Ishikawa (cell line): ENCODE measurements at regions not wholly inside any gene's neighbourhood (a gene's known extent, or its start where the extent isn't known, plus 50 kb on each side); places are given as distances from the start of the nearest gene placed in this dataset.
A peak's percentile ranks its signal among the peaks of the same experiment; 100 is the strongest.

Experiments used
- CEBPB ChIP-seq: IDR thresholded peaks from 2 replicates; pipeline ENCODE4 v1.6.1; 2012
- CREB1 ChIP-seq: IDR thresholded peaks from 2 replicates; pipeline ENCODE4 v1.6.1; 2012; ENCODE audit warnings: low read depth
- EGR1 ChIP-seq: IDR thresholded peaks from 2 replicates; pipeline ENCODE4 v1.6.1; 2012
- EP300 ChIP-seq: IDR thresholded peaks from 2 replicates; pipeline ENCODE4 v1.6.1; 2012; ENCODE audit warnings: borderline replicate concordance
- FOXM1 ChIP-seq: IDR thresholded peaks from 2 replicates; pipeline ENCODE4 v1.6.1; 2012; ENCODE audit warnings: low read depth, borderline replicate concordance
- MAX ChIP-seq: IDR thresholded peaks from 2 replicates; pipeline ENCODE4 v1.6.1; 2012
- NFIC ChIP-seq: IDR thresholded peaks from 2 replicates; pipeline ENCODE4 v1.6.1; 2012
- RAD21 ChIP-seq: IDR thresholded peaks from 2 replicates; pipeline ENCODE4 v1.6.1; 2012; ENCODE audit warnings: low read depth
- REST ChIP-seq: IDR thresholded peaks from 2 replicates; pipeline ENCODE4 v1.6.1; 2012; ENCODE audit warnings: low read depth, mild to moderate bottlenecking
- TAF1 ChIP-seq: IDR thresholded peaks from 2 replicates; pipeline ENCODE4 v1.6.1; 2012; ENCODE audit warnings: low read depth, mild to moderate bottlenecking
- TCF12 ChIP-seq: IDR thresholded peaks from 2 replicates; pipeline ENCODE4 v1.6.1; 2012; ENCODE audit warnings: low read depth
- TEAD4 ChIP-seq: IDR thresholded peaks from 2 replicates; pipeline ENCODE4 v1.6.1; 2012
- USF1 ChIP-seq: IDR thresholded peaks from 2 replicates; pipeline ENCODE4 v1.6.1; 2012
- YY1 ChIP-seq: IDR thresholded peaks from 2 replicates; pipeline ENCODE4 v1.6.1; 2012; ENCODE audit warnings: low read depth
- ZBTB7A ChIP-seq: IDR thresholded peaks from 2 replicates; pipeline ENCODE4 v1.6.1; 2012; ENCODE audit warnings: low read depth

GRCh38 chr3:103341078-103341606 lies 906.3 kb downstream of the ZPLD1 start:
- TF ChIP-seq MAX (no peak), CEBPB (0 out of 2 replicates have a peak, but pooled peaks have one; percentile 42)

- TF ChIP-seq ZBTB7A (no peak), REST (no peak), MAX (no peak), NFIC (no peak)
These were observed 907.5 kb downstream of the ZPLD1 start for GRCh38 chr3:103342205-103342731.

GRCh38 chr3:103349760-103350159 lies 914.9 kb downstream of the ZPLD1 start:
- TF ChIP-seq EGR1 (no peak), CREB1 (no peak), EP300 (no peak), RAD21 (no peak), FOXM1 (no peak), REST (no peak), TEAD4 (no peak)

- TF ChIP-seq CREB1: no peak
- no peak for TF ChIP-seq ZBTB7A
- no peak for TF ChIP-seq TCF12
- no peak for TF ChIP-seq YY1
- TF ChIP-seq EGR1: no peak
- TF ChIP-seq MAX: no peak
- no peak for TF ChIP-seq FOXM1
- TF ChIP-seq EP300: no peak
- TF ChIP-seq NFIC: no peak
- no peak for TF ChIP-seq TAF1
- TF ChIP-seq USF1: no peak
- no peak for TF ChIP-seq RAD21
- no peak for TF ChIP-seq TEAD4
- TF ChIP-seq CEBPB: no peak
- TF ChIP-seq REST: no peak
These were observed 930.7 kb downstream of the ZPLD1 start for GRCh38 chr3:103365467-103365866.

GRCh38 chr3:103367481-103367880 lies 932.7 kb downstream of the ZPLD1 start:
- no peak for TF ChIP-seq CEBPB
- TF ChIP-seq ZBTB7A: no peak
- TF ChIP-seq YY1: no peak
- no peak for TF ChIP-seq EP300
- no peak for TF ChIP-seq REST
- TF ChIP-seq CREB1: no peak
- no peak for TF ChIP-seq NFIC
- no peak for TF ChIP-seq RAD21
- no peak for TF ChIP-seq TAF1
- no peak for TF ChIP-seq USF1
- TF ChIP-seq TCF12: no peak
- no peak for TF ChIP-seq MAX
- TF ChIP-seq TEAD4: no peak
- TF ChIP-seq EGR1: no peak
- TF ChIP-seq FOXM1: no peak
